22Rv1 (cell line): ENCODE measurements at regions not wholly inside any gene's neighbourhood (a gene's known extent, or its start where the extent isn't known, plus 50 kb on each side); places are given as distances from the start of the nearest gene placed in this dataset.

Experiments
- CTCF ChIP-seq: fragments of 450-650 bp; IDR thresholded peaks from 2 replicates; pipeline ENCODE4 v1.5.1; 2017; ENCODE audit warnings: mild to moderate bottlenecking
- ZFX ChIP-seq: fragments of 450-650 bp; IDR thresholded peaks from 2 replicates; pipeline ENCODE4 v1.6.1; 2017; ENCODE audit warnings: antibody characterized with exemption, borderline replicate concordance

- TF ChIP-seq CTCF (no peak), ZFX (no peak)
These were observed 823.6 kb downstream of the GALC start for GRCh38 chr14:87169362-87169761.
